HEK293T (cell line): ENCODE measurements at regions not wholly inside any gene's neighbourhood (a gene's known extent, or its start where the extent isn't known, plus 50 kb on each side); places are given as distances from the start of the nearest gene placed in this dataset.

Experiments
- CTCF ChIA-PET: fragments of 350-600 bp; formaldehyde crosslinking; extraction: SDS; loops from one replicate; lab custom pipeline; 2021; ENCODE audit warnings: antibody characterized with exemption, inconsistent platforms; lab: Yijun Ruan, JAX
- POLR2A ChIA-PET: fragments of 350-600 bp; formaldehyde crosslinking; extraction: SDS; loops from one replicate; lab custom pipeline; 2020; ENCODE audit warnings: antibody characterized with exemption, inconsistent platforms; lab: Yijun Ruan, JAX
- DNase-seq: peaks from one replicate; pipeline ENCODE4 v3.0.0; 2012; ENCODE audit warnings: mixed read lengths; ENCODE audit errors: extremely low spot score
- ARNT ChIP-seq: fragments of 450-650 bp; IDR thresholded peaks from 2 replicates; pipeline ENCODE4 v1.6.1; 2017; ENCODE audit warnings: mild to moderate bottlenecking
- BHLHE40 ChIP-seq: fragments of 450-650 bp; IDR thresholded peaks from 2 replicates; pipeline ENCODE4 v1.6.1; 2016; ENCODE audit warnings: mild to moderate bottlenecking, moderate library complexity, borderline replicate concordance
- CTBP1 ChIP-seq: fragments of 450-650 bp; IDR thresholded peaks from 2 replicates; pipeline ENCODE4 v1.6.1; 2016; ENCODE audit warnings: borderline replicate concordance
- ELF4 ChIP-seq: fragments of 450-650 bp; IDR thresholded peaks from 2 replicates; pipeline ENCODE4 v1.6.1; 2017; ENCODE audit warnings: antibody characterized with exemption
- FOXA1 ChIP-seq: fragments of 450-650 bp; IDR thresholded peaks from 2 replicates; pipeline ENCODE4 v1.6.1; 2016; ENCODE audit warnings: mild to moderate bottlenecking
- FOXK2 ChIP-seq: fragments of 450-650 bp; IDR thresholded peaks from 2 replicates; pipeline ENCODE4 v1.6.1; 2016; ENCODE audit warnings: mild to moderate bottlenecking
- FOXM1 ChIP-seq: fragments of 450-650 bp; IDR thresholded peaks from 2 replicates; pipeline ENCODE4 v1.6.1; 2017; ENCODE audit warnings: mild to moderate bottlenecking, borderline replicate concordance
- HDGF ChIP-seq: fragments of 450-650 bp; IDR thresholded peaks from 2 replicates; pipeline ENCODE4 v1.6.1; 2017; ENCODE audit warnings: antibody characterized with exemption, borderline replicate concordance
- L3MBTL2 ChIP-seq: fragments of 450-650 bp; conservative IDR thresholded peaks from 2 replicates; pipeline ENCODE4 v1.6.1; 2016; ENCODE audit warnings: mild to moderate bottlenecking
- LEF1 ChIP-seq: fragments of 450-650 bp; IDR thresholded peaks from 2 replicates; pipeline ENCODE4 v1.6.1; 2017; ENCODE audit warnings: mild to moderate bottlenecking, borderline replicate concordance
- NFRKB ChIP-seq: fragments of 450-650 bp; IDR thresholded peaks from 2 replicates; pipeline ENCODE4 v1.6.1; 2016; ENCODE audit warnings: mild to moderate bottlenecking, moderate library complexity
- SP1 ChIP-seq: fragments of 450-650 bp; IDR thresholded peaks from 2 replicates; pipeline ENCODE4 v1.6.1; 2017
- SUZ12 ChIP-seq: fragments of 450-650 bp; IDR thresholded peaks from 2 replicates; pipeline ENCODE4 v1.6.1; 2016; ENCODE audit warnings: mild to moderate bottlenecking
- TARDBP ChIP-seq: fragments of 450-650 bp; IDR thresholded peaks from 2 replicates; pipeline ENCODE4 v1.6.1; 2016
- ZNF384 ChIP-seq: fragments of 450-650 bp; IDR thresholded peaks from 2 replicates; pipeline ENCODE4 v1.6.1; 2016
- TF ChIP-seq, protein P1 (sequence below): fragments of 450-650 bp; IDR thresholded peaks from 2 replicates; pipeline ENCODE4 v1.6.1; 2016

DNA sequence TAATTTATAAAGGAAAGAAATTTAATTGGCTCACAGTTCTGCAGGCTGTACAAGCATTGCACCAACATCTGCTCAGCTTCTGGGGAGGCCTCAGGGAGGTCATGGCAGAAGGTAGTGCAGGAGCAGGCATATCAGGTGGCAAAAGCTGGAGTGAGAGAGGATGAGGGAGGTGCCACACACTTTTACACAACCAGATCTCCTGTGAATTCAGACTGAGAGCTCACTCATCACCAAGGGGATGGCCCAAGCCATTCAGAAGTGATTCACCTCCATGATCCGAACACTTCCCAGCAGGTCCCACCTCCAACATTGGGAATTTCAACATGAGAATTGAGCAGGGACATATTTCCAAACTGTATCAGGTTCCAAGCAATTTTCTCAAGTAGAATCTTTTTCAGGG is 84.7 kb upstream of the BRINP1 start:
- CTCF ChIA-PET, result no interaction called here
- no peak for TF ChIP-seq FOXA1
- no peak for TF ChIP-seq SUZ12
- no peak for TF ChIP-seq FOXK2
- no peak for TF ChIP-seq HDGF
- TF ChIP-seq, protein P1, sequence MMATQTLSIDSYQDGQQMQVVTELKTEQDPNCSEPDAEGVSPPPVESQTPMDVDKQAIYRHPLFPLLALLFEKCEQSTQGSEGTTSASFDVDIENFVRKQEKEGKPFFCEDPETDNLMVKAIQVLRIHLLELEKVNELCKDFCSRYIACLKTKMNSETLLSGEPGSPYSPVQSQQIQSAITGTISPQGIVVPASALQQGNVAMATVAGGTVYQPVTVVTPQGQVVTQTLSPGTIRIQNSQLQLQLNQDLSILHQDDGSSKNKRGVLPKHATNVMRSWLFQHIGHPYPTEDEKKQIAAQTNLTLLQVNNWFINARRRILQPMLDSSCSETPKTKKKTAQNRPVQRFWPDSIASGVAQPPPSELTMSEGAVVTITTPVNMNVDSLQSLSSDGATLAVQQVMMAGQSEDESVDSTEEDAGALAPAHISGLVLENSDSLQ, result no peak
- no peak for TF ChIP-seq BHLHE40
- POLR2A ChIA-PET, result no interaction called here
- no peak for DNase-seq

DNA sequence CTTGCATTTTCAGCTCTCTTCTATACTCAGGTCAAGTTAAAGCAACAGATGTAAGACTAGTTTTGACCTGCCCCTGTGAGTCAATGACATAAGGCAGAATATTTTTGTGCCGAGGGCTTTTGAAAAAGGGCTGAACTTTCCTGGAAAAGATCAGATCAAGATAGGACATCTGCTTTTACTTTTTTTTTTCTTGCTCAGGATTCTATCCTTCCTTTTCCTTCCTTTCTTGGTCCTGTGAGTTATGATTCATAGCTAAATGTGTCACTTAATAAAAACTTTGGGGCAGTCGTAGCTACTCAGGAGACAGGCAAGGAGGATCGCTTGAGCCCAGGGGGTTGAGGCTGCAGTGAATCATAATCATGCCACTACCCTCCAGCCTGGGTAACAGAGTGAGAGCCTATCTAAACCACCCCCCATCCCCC is 84.3 kb upstream of the BRINP1 start:
- ChIA-PET POLR2A (no interaction called here), CTCF (no interaction called here)
- no peak for TF ChIP-seq CTBP1
- TF ChIP-seq HDGF, result no peak
- no peak for DNase-seq

DNA sequence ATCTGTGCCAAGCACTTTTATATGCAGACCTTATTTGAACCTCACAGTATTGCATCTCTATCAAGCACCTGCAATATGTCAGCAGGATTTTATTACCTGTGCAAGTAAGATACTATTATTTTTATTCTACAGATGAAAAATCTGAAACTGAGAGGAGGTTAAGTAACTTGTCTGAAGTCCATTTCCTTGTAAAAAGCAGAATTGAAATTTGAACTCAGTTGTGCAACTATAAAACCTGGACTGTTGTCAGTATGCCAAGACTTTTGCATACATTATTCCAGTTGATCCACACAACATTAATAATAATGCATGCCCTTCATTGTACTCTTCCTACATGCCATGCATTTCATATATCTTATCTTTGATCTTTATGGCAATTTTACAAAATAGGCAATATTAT is 82.2 kb upstream of the BRINP1 start:
- TF ChIP-seq L3MBTL2 (no peak), LEF1 (no peak), ARNT (no peak), SUZ12 (no peak), BHLHE40 (no peak), CTBP1 (no peak), ELF4 (no peak), FOXM1 (no peak), ZNF384 (no peak), HDGF (no peak), FOXK2 (no peak), TARDBP (no peak)
- TF ChIP-seq, protein P1, result no peak
- ChIA-PET CTCF (no interaction called here), POLR2A (no interaction called here)
- DNase-seq, result no peak

DNA sequence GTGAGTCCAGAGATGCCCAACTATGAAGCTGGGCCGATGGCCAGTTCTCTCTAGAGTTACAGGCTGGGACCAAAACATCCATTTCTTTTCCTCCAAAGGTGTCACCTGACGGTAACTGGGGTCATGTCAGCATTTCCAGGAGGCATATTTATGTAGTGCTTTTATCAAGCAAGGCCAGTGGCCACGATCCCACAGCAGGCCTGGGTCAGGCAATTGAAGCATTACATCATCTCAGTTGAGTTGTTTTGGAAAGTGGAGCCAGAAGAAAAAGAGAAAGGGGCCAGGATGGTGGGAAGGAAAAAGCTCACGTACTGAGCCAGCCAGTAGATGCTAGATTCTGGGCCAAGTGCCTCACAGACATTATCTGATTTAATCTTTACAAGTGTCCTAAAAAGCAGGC is 73.9 kb upstream of the BRINP1 start:
- TF ChIP-seq ZNF384, result no peak
- TF ChIP-seq, protein P1, result no peak
- CTCF ChIA-PET, result no interaction called here
- POLR2A ChIA-PET, result no interaction called here
- no peak for DNase-seq

DNA sequence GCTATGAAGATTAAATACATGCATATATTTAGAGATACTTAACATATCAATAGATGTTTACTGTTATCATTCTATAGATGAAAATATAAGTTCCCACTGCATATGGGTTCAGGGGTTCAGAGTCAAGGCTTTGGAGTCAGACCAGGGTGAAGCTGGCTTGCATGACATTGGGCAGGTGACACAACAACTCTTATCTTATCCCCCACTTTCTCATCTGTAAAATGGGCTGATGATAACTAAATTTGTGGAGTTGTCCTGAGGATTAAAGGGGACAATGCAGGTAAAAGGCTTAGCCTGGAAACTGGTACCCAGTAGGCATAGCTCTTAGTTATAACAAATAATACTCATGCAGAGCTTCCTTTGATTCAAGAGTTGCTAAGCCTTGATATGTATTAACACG is 72.6 kb upstream of the BRINP1 start:
- DNase-seq, result no peak
- no peak for TF ChIP-seq L3MBTL2
- TF ChIP-seq ELF4, result no peak
- no peak for TF ChIP-seq BHLHE40
- TF ChIP-seq NFRKB, result no peak
- TF ChIP-seq SUZ12, result no peak
- TF ChIP-seq SP1, result no peak
- TF ChIP-seq LEF1, result no peak
- TF ChIP-seq, protein P1, result no peak
- TF ChIP-seq FOXA1, result no peak
- no peak for TF ChIP-seq FOXK2
- TF ChIP-seq ARNT, result no peak
- TF ChIP-seq TARDBP, result no peak
- no peak for TF ChIP-seq FOXM1
- TF ChIP-seq ZNF384, result no peak
- TF ChIP-seq CTBP1, result no peak
- TF ChIP-seq HDGF, result no peak
- ChIA-PET POLR2A (no interaction called here), CTCF (interaction anchor here (0.5 kb wide), 1 partner anchor 23 kb away, joined by 3 read pairs; no protein-coding TSS in a partner anchor)

DNA sequence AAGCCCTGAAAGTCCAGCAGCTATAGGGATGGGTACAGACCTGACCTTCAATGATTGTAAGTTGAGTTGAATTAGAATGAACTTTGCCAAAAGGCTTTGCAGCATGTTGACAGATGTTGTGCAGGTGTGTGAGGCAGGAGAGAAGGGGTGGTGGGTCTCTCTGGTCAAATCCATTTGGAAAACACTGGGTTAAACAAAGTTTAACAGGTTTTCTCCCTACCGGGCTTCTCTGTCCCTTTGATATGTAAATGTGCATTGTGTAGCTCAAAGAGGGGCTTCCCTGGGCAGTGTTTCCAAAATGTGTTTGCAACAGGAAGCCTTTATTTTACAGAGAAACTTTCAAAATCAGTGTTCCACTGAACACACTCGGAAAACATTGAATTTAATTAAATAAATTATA is 72.1 kb upstream of the BRINP1 start:
- DNase-seq, result no peak
- ChIA-PET POLR2A (no interaction called here), CTCF (interaction anchor here (0.5 kb wide), 1 partner anchor 23 kb away, joined by 3 read pairs; no protein-coding TSS in a partner anchor)
- no peak for TF ChIP-seq ARNT
- TF ChIP-seq SP1, result no peak
- TF ChIP-seq SUZ12, result no peak
- no peak for TF ChIP-seq CTBP1
- no peak for TF ChIP-seq FOXK2
- no peak for TF ChIP-seq ELF4
- no peak for TF ChIP-seq LEF1
- TF ChIP-seq NFRKB, result no peak
- TF ChIP-seq, protein P1, result no peak
- TF ChIP-seq L3MBTL2, result no peak
- TF ChIP-seq TARDBP, result no peak
- TF ChIP-seq ZNF384, result no peak
- no peak for TF ChIP-seq FOXA1
- TF ChIP-seq HDGF, result no peak
